ENCODE measurements at regions not wholly inside any gene's neighbourhood (a gene's known extent, or its start where the extent isn't known, plus 50 kb on each side); places are given as distances from the start of the nearest gene placed in this dataset.

- TF ChIP-seq, protein P1, sequence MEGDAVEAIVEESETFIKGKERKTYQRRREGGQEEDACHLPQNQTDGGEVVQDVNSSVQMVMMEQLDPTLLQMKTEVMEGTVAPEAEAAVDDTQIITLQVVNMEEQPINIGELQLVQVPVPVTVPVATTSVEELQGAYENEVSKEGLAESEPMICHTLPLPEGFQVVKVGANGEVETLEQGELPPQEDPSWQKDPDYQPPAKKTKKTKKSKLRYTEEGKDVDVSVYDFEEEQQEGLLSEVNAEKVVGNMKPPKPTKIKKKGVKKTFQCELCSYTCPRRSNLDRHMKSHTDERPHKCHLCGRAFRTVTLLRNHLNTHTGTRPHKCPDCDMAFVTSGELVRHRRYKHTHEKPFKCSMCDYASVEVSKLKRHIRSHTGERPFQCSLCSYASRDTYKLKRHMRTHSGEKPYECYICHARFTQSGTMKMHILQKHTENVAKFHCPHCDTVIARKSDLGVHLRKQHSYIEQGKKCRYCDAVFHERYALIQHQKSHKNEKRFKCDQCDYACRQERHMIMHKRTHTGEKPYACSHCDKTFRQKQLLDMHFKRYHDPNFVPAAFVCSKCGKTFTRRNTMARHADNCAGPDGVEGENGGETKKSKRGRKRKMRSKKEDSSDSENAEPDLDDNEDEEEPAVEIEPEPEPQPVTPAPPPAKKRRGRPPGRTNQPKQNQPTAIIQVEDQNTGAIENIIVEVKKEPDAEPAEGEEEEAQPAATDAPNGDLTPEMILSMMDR (IDR thresholded peaks at IDR 0.05) = no peak
- no peak for TF ChIP-seq POLR2AphosphoS5 (IDR thresholded peaks at IDR 0.05)
- TF ChIP-seq EP300 (IDR thresholded peaks at IDR 0.05) = no peak
These were observed 143.7 kb upstream of the SYT4 start for GRCh38 chr18:43420950-43421349.

All from suprapubic skin (tissue), 4 donors.